GM19238 (cell line): ENCODE measurements at regions not wholly inside any gene's neighbourhood (a gene's known extent, or its start where the extent isn't known, plus 50 kb on each side); places are given as distances from the start of the nearest gene placed in this dataset.
"Not testable (repeated sequence)": the region's sequence is repeated elsewhere in the genome, so short reads cannot be mapped to it uniquely, and the experiment has no call there.

Experiments
- DNase-seq: peaks from one replicate; pipeline ENCODE4 v3.0.0; 2011; ENCODE audit warnings: low spot score; ENCODE audit not compliant: insufficient read length

- no peak for DNase-seq
Observed at GRCh38 chr16:85237817-85238216, 125.5 kb upstream of the CIBAR2 start.

GRCh38 chr16:85238233-85238647 is 126.0 kb upstream of the CIBAR2 start:
- DNase-seq: no peak

GRCh38 chr16:85239239-85239638 is 127.0 kb upstream of the CIBAR2 start:
- no peak for DNase-seq

DNA sequence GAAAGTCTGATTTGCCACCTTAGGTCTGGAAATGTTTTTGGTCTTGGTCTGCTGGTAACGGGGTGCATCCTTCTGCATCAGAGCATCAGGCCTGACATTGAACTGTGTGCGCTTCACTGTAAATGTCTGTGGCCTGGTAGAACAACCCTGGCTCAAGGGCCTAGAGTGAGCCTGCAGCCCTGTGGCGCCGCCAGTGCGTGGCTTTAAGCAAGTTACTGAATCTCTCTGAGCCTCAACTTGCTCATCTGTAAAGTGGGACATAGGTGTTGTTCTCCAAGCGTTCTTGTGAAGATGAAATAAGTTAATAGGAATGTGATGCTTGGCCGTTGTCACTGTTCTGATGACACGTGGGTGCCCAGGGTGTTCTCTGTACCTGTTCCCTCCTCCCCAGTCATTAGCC is 127.6 kb upstream of the CIBAR2 start:
- no peak for DNase-seq

DNA sequence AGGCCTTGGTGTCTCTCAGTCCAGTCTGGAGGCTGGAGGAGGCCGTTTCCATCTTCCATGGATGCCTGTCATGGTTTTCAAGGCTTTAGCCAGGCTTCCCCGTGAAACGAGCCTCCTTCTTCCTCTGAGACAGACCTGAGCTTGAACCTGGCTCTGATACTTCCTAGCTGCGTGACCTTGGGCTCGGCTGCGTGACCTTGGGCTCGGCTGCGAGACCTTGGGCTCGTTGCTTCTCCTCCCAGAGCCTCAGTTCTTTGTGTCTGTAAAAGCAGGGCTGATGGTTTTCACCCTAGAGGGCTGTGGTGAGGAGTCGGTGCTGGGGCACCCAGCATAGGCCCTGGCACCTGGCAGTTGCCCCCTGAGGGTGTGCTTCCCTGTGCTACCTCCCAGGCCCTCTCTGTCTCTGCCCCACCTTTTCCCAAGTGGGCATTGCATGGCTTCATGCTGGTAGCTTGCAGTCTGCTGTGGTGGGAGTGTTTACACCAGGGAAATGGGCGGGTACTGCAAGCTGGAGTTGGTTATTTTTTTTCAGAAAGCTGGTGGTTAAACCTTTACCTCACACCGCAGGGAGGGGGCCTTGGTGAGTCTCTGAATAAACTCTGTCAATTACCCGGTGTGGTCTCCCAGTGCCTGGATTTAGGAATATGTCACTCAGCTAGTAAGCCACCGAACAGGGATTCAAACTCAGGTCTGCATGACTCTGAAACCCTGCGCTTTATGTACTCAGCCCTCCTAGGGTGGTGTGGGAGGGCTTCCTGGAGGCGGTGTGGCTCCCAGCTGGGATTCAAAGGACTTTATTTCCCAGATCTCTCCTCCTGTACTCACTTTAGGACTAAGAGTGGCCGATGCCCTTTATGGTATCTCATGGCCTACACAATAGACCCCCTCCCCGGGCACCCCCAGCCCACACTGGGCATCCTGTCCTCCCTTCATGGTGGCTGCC is 129.0 kb upstream of the CIBAR2 start:
- DNase-seq: no peak

- no peak for DNase-seq
Observed at GRCh38 chr16:85242140-85242539, 129.9 kb upstream of the CIBAR2 start.

DNA sequence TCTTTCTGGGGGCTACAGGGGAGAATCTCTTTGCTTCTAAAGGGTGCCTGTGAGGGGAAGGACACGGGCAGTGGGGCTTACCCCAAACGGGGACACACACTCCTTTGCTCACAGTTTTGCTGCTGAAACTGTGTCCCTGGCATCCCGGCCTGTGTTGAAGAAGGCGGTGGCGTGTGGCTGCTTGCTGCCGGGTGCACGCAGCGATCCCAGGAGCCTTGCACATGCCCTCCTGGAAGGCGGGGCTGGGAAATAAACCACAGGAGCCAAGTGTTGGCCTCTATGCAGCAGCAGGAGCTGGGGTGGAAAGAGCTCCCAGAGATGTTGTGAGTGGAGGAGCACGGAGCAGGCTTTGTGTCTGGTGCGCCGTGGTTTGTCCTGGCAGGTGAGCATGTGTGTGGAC is 131.0 kb upstream of the CIBAR2 start:
- DNase-seq: no peak

DNA sequence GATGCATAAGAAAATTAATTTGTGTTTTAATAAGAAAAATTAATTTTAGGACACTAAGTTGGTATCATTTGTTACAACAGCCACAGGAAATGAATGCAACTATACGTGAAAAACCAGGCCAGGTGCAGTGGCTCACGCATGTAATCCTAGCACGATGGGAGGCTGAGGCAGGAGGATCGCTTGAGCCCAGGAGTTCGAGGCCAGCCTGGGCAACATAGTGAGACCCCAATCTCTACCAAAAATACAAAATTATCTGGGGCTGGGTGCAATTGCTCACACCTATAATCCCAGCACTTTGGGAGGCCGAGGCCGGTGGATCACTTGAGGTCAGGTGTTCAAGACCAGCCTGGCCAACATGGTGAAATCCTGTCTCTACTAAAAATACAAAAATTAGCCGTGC is 132.2 kb upstream of the CIBAR2 start:
- DNase-seq: not testable (repeated sequence)

DNA sequence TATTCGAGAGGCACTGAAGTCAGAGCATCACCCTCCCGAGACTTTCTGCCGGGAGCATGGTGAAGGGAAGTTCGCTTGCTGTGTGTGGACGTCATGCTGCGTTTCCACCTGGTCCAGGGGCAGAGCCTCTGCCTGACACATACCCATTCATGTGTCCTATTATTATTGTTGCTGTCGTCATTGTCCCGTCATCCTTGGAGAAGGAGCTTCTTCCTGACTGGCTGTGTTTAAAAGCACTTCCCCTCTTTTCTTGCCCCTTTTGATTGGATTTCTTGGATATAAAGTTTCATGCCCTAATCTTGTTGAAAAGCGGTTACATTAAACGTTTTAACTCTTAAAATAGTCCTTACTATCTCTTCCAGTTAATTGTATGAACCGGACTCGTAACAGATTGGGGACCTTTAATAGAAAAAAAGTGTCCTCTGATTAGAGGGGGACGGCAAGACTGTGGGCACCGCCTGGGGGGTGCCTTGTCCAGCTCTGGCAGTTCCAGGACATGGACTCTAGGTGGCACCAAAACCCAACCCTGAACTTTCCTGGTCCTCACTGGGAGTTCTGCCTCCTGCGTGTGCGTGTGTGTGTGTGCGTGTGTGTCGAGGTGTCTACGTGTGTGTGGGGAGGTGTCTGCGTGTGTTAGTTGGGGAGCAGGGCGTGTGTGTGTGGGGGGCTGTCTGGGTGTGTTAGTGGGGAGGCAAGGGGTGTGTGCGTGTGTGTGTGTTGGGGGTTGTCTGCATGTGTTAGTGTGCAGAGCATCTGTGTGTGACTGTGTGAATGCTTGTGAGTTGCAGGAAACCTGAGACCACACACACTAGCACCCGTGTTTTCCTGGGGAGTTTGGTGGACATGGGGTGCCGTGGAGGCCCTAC is 133.3 kb upstream of the CIBAR2 start:
- peak; percentile 50 for DNase-seq

DNA sequence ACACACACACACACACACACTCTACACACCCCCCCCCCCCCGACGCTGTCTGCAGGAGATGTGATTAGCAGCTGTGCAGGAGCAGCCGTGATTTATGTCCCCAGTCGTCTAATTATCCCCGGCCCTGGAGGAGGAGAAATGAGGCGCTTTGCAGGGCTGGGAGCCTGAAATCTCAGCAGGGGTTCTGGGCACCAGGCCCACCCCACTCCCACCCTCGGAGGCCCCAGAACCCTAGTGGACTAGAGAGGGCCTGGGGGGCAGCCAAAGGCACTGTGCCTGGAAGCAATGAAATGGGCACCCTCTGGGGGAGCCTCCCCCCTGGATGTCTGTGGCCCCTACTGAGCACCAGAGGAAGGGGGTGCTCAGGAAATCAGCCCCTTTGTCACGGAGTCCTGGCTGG is 134.2 kb upstream of the CIBAR2 start:
- DNase-seq: no peak

- DNase-seq: no peak
Observed at GRCh38 chr16:85246973-85247372, 134.7 kb upstream of the CIBAR2 start.

GRCh38 chr16:85248342-85248741 is 136.1 kb upstream of the CIBAR2 start:
- DNase-seq: no peak

DNA sequence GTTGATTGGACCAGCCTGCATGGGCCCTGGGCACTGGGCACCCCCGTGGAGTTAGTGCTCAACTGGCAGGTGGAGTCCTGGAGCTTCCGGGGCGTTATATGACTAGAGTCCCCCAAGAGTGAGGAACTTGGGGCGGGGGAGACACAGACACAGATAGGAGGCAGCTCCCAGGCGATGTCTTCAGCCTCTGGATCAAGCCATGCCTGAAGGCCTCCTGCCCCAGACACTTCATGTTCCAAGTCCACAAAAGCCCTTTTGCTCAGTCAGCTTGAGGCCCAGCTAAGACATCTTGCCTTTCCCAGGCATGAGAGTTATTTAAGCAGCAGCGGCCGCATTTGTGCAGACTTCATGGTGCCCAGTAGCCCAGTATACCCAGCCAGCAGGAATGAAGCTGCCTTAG is 136.6 kb upstream of the CIBAR2 start:
- no peak for DNase-seq

- DNase-seq: no peak
Observed at GRCh38 chr16:85249418-85250146, 137.3 kb upstream of the CIBAR2 start.

DNA sequence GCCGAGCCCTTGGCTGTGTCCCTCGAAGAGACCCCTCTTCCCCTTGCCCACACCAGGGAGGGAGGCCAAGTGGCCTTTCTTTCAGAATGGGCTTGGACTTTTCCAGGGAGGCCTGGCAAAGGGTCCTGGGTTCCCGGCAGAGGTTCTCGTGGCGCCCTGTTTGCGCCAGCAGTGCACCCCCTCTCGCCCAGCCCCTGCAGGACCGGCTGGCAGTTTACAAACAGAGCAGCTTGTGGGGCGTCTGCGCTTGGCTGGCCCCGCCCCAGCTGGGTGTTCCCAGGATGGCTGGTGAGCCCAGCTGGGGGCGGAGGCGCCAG is 137.8 kb upstream of the CIBAR2 start:
- no peak for DNase-seq

DNA sequence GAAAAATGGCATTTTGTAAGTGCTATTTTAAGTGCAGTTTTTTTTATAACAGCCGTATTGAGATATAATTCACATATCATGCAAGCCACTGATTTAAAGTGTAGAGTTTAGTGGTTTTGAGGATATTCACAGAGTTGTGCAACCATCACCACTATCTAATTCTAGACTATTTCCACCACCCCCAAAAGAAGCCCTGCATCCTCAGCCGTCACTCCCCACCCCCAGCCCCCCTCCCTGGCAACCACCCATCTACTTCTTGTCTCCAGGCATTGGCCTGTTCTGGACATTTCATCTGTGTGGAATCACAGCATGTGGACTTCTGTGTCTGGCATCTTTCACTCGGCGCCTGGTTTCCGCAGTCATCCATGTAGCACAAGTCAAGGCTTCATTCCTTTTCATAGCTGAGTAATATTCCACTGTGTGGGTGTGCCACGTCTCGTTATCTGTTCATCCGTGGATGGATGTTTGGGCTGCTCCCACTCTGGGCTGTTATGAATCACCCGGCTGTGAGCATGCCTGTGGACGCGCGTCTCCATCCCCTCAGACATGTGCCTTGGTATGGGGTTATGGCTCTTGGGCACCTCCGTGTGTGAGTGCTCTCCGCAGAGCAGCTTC is 138.4 kb upstream of the CIBAR2 start:
- no peak for DNase-seq

DNA sequence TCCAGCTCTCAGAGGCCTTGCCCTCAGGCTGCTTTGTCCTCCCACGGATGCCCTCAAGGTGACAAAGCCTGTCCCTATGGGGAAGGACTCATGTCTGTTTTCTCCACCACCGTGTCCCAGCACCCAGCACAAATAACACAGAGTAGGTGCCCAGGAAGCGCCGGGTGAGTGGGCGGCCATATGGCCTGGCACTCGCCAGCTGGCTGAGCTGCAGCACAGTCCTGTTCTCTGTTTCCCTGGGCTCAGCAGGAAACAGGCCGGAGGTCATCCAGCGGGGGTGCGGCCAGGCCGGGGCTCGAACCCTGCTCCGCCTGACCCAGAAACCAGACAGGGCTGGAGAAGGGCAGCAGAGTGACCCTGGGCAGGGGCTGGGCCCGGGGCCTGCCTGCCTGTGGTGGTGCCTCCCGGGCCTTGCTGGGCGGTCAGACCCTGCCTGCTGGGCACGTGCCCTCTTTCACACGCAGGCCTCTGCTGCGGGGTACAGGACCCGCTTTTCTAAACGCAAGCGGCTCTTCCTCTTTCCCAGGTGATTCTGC is 139.0 kb upstream of the CIBAR2 start:
- no peak for DNase-seq

- no peak for DNase-seq
Observed at GRCh38 chr16:85252014-85252413, 139.7 kb upstream of the CIBAR2 start.

GRCh38 chr16:85252461-85252860 is 140.2 kb upstream of the CIBAR2 start:
- no peak for DNase-seq

DNA sequence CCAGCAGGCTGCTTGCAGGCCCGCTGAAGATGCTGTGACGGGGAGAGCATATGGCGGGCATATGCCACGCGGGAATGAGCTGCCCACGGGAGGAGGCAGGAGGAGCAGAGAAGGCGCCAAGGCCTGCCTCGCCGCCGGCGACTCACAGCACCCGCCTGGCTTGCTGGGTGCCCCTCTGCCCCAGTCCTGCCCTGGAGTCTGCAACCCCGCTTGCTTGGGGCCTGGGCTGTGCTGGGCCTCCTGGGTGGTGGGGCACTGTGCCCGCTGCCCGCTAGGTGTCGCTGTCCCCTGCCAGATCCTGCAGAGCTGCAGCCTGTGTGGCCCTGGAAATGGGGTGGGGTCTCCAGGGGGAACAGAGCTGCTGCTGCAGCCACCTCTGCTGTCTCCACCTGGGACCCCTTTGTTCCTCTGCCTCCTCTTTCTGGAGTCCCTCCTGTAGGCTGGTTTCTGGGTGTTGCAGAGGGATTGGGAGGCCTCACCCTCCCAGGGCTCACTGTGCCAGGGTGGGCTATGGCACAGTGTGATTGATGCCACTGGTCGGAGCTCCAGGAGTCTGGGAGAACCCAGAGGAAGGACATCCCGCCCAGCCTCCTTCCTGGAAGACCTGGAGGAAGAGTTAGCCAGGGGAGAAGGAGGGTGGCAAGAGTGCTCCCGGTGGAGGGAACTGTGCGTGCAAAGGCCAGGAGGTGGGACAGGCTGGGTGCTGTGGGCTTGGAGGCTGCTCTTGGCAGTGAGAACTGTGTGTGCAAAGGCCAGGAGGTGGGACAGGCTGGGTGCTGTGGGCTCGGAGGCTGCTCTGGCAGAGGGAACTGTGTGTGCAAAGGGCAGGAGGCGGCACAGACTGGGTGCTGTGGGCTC is 141.0 kb upstream of the CIBAR2 start:
- DNase-seq: peak; percentile 88
